A549 (cell line): ENCODE measurements at regions not wholly inside any gene's neighbourhood (a gene's known extent, or its start where the extent isn't known, plus 50 kb on each side); places are given as distances from the start of the nearest gene placed in this dataset.

Experiments
- ATAC-seq, 2 experiments: fragments of 200-7000 bp in 1 of 2; fragments of >200 bp in 1 of 2; cut with Nextera tagmentation in 1 of 2; cut with Tn5 transposase in 1 of 2; 3 replicates each; pipeline versions ENCODE4 v1.8.0 to v1.9.1; 2018 to 2020; ENCODE audit warnings: mild to moderate bottlenecking in 1 of 2, moderate library complexity in 1 of 2
- CTCF ChIA-PET: fragments of 300-600 bp; sonication (Branson Sonifier 250); formaldehyde crosslinking; extraction: SDS; loops from one replicate; lab custom pipeline; 2021; ENCODE audit warnings: antibody characterized with exemption, inconsistent platforms; lab: Yijun Ruan, JAX
- POLR2A ChIA-PET: fragments of 350-600 bp; formaldehyde crosslinking; extraction: SDS; loops from one replicate; lab custom pipeline; 2021; ENCODE audit warnings: antibody characterized with exemption, inconsistent platforms; lab: Yijun Ruan, JAX
- DNase-seq, 2 experiments: peaks; one replicate each; pipeline versions ENCODE4 v3.0.0 to v3.0.0-alpha.2; 2011 to 2016; ENCODE audit warnings: low read depth in 1 of 2, low spot score in 1 of 2
- FAIRE-seq: peaks from 2 replicates; lab custom pipeline; 2011; peaks lifted over from hg19 to GRCh38; lab: Jason Lieb, UNC
- H3K27ac ChIP-seq, 2 experiments: fragments of >200 bp; sonication (Bioruptor Twin); formaldehyde crosslinking; 3 replicates each; pipeline ENCODE4 v1.5.1; 2016 to 2017
- H3K4me1 ChIP-seq: fragments of >200 bp; sonication (Bioruptor Twin); formaldehyde crosslinking; 3 replicates; pipeline ENCODE4 v1.6.1; 2016
- H3K4me2 ChIP-seq: fragments of >200 bp; sonication (Bioruptor Twin); formaldehyde crosslinking; 3 replicates; pipeline ENCODE4 v1.6.1; 2016
- H3K4me3 ChIP-seq: fragments of >200 bp; sonication (Bioruptor Twin); formaldehyde crosslinking; 3 replicates; pipeline ENCODE4 v1.5.1; 2016
- H3K9me3 ChIP-seq: fragments of >200 bp; sonication (Bioruptor Twin); formaldehyde crosslinking; 3 replicates; pipeline ENCODE4 v1.6.1; 2016
- CBX8 ChIP-seq: fragments of 200-600 bp; sonication (generic); IDR thresholded peaks from 2 replicates; pipeline ENCODE4 v1.6.1; 2016
- CHD4 ChIP-seq: fragments of 200-600 bp; sonication (generic); IDR thresholded peaks from 2 replicates; pipeline ENCODE4 v1.6.1; 2016; ENCODE audit warnings: antibody characterized with exemption, mild to moderate bottlenecking, borderline replicate concordance
- EHMT2 ChIP-seq: fragments of 200-600 bp; sonication (generic); IDR thresholded peaks from 2 replicates; pipeline ENCODE4 v1.6.1; 2016; ENCODE audit warnings: antibody characterized with exemption, low read depth, mild to moderate bottlenecking, moderate library complexity
- EP300 ChIP-seq, 2 experiments: fragments of >200 bp; sonication (Bioruptor Twin); formaldehyde crosslinking; IDR thresholded peaks; 2 replicates in 1 of 2; 3 replicates in 1 of 2; pipeline ENCODE4 v1.6.1; 2016 to 2017
- FOSL2 ChIP-seq, 2 experiments: fragments of 450-650 bp in 1 of 2; fragments of >200 bp in 1 of 2; sonication (Bioruptor Twin) in 1 of 2; formaldehyde crosslinking; IDR thresholded peaks; 2 replicates each; pipeline versions ENCODE4 v1.5.0 to v1.6.1; 2016 to 2020; ENCODE audit warnings: mild to moderate bottlenecking in 1 of 2, moderate library complexity in 1 of 2
- GATA3 ChIP-seq: IDR thresholded peaks from 2 replicates; pipeline ENCODE4 v1.6.1; 2012; ENCODE audit warnings: borderline replicate concordance
- HOXA7 ChIP-seq: fragments of 250-450 bp; sonication (Bioruptor Pico); IDR thresholded peaks from 2 replicates; pipeline ENCODE4 v1.5.0; 2020; ENCODE audit warnings: mild to moderate bottlenecking, moderate library complexity
- HOXB13 ChIP-seq: fragments of 250-450 bp; sonication (Bioruptor Pico); IDR thresholded peaks from 2 replicates; pipeline ENCODE4 v1.5.0; 2020; ENCODE audit warnings: low read depth, mild to moderate bottlenecking, moderate library complexity
- JUN ChIP-seq, 2 experiments: fragments of >200 bp; sonication (Bioruptor Twin); formaldehyde crosslinking; IDR thresholded peaks; 2 replicates in 1 of 2; 3 replicates in 1 of 2; pipeline ENCODE4 v1.6.1; 2016 to 2017
- JUNB ChIP-seq: fragments of >200 bp; sonication (Bioruptor Twin); formaldehyde crosslinking; IDR thresholded peaks from 2 replicates; pipeline ENCODE4 v1.6.1; 2016
- MAFK ChIP-seq: fragments of 450-650 bp; IDR thresholded peaks from 2 replicates; pipeline ENCODE4 v1.6.1; 2014; ENCODE audit not compliant: partially characterized antibody
- NFE2L2 ChIP-seq: fragments of 150-350 bp; conservative IDR thresholded peaks from 2 replicates; pipeline ENCODE4 v1.6.1; 2014; ENCODE audit warnings: low read length
- POLR2A ChIP-seq: IDR thresholded peaks from 2 replicates; pipeline ENCODE4 v1.6.1; 2012; ENCODE audit warnings: mild to moderate bottlenecking, low read length
- RFX5 ChIP-seq: fragments of 450-650 bp; IDR thresholded peaks from 2 replicates; pipeline ENCODE4 v1.7.1; 2014; ENCODE audit warnings: antibody characterized with exemption, mild to moderate bottlenecking, moderate library complexity
- RNF2 ChIP-seq: fragments of 200-600 bp; sonication (generic); IDR thresholded peaks from 2 replicates; pipeline ENCODE4 v1.6.1; 2016; ENCODE audit warnings: low read depth, mild to moderate bottlenecking, antibody characterized with exemption, moderate library complexity, borderline replicate concordance
- ZNF302 ChIP-seq: fragments of 250-450 bp; sonication (Bioruptor Pico); IDR thresholded peaks from 2 replicates; pipeline ENCODE4 v1.9.0; 2021; ENCODE audit warnings: inconsistent platforms, mild to moderate bottlenecking, moderate library complexity
- ZSCAN20 ChIP-seq: fragments of 250-450 bp; sonication (Bioruptor Pico); IDR thresholded peaks from 2 replicates; pipeline ENCODE4 v1.8.0; 2022; ENCODE audit warnings: mild to moderate bottlenecking, moderate library complexity
- WGBS: methylation state at CpG from one replicate; pipeline ENCODE4 v1.1.6; 2017; ENCODE audit errors: missing lambda C conversion rate; 5-methylcytosine and 5-hydroxymethylcytosine counted together
- TF ChIP-seq, protein P1 (sequence below): fragments of >200 bp; sonication (Bioruptor Twin); formaldehyde crosslinking; IDR thresholded peaks from 2 replicates; pipeline ENCODE4 v1.6.1; 2016
- TF ChIP-seq, protein P2 (sequence below): fragments of 200-600 bp; sonication (generic); IDR thresholded peaks from 2 replicates; pipeline ENCODE4 v1.6.1; 2016; ENCODE audit warnings: antibody characterized with exemption, mild to moderate bottlenecking, moderate library complexity
- TF ChIP-seq, protein P3 (sequence below): fragments of 250-450 bp; sonication (Bioruptor Pico); IDR thresholded peaks from 2 replicates; pipeline ENCODE4 v1.5.0; 2021; ENCODE audit warnings: mild to moderate bottlenecking, moderate library complexity, borderline replicate concordance

DNA sequence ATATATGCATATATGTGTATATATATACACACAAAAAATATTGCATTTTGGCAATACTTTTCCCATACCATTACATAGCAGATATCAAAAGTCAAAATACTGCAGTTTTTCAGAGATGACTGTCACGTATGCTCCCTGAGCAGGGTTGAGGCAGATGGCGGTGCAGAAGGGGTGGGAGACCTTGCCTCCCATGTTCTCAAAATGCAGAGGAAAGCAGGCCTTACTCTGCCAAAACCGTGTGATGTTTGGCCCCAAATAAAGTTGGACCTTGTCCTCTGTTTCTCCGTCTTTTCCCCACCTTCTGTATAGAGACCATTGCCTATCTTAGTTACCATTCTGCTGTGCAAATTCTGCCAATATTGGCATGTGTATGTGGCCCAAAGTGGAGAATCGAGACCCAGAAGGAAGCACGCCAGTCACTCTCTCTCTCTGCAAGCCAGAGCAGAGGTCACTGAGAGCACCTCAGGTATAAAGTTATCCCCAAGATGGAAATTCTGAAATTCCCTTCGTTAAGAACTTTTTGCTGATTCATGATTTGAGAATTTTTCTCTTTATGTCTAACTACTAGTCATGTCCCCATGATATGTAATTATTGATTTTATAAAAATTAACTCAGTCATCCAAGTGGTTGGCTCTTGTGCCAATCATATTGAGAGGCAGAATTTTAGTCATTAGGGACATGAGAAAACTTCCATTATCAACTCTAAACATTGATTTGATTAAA is 898.8 kb downstream of the EPHA4 start:
- Histone ChIP-seq H3K27ac (no peak overlapping the region), H3K4me3 (no peak overlapping the region), H3K4me2 (no peak overlapping the region), H3K9me3 (no peaks in the 10 kb centered on the region), H3K4me1 (no peaks in the 10 kb centered on the region)
- no peak for DNase-seq
- no peak for FAIRE-seq
- CTCF ChIA-PET: no interaction called here
- 64% methylated on average over 7 of the region's 7 CpGs for WGBS
- POLR2A ChIA-PET: no interaction called here
- ATAC-seq: no peak
- TF ChIP-seq ZNF302 (no peak), RNF2 (no peak), POLR2A (no peak), JUNB (no peak), MAFK (peak; percentile 62), NFE2L2 (0 out of 2 replicates have a peak, but pooled peaks have one; percentile 11), JUN (IDR thresholded peaks at IDR 0.05) (no peak), RFX5 (no peak), CHD4 (no peak)
- TF ChIP-seq, protein P1, sequence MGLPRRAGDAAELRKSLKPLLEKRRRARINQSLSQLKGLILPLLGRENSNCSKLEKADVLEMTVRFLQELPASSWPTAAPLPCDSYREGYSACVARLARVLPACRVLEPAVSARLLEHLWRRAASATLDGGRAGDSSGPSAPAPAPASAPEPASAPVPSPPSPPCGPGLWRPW: no peak
- TF ChIP-seq, protein P2, sequence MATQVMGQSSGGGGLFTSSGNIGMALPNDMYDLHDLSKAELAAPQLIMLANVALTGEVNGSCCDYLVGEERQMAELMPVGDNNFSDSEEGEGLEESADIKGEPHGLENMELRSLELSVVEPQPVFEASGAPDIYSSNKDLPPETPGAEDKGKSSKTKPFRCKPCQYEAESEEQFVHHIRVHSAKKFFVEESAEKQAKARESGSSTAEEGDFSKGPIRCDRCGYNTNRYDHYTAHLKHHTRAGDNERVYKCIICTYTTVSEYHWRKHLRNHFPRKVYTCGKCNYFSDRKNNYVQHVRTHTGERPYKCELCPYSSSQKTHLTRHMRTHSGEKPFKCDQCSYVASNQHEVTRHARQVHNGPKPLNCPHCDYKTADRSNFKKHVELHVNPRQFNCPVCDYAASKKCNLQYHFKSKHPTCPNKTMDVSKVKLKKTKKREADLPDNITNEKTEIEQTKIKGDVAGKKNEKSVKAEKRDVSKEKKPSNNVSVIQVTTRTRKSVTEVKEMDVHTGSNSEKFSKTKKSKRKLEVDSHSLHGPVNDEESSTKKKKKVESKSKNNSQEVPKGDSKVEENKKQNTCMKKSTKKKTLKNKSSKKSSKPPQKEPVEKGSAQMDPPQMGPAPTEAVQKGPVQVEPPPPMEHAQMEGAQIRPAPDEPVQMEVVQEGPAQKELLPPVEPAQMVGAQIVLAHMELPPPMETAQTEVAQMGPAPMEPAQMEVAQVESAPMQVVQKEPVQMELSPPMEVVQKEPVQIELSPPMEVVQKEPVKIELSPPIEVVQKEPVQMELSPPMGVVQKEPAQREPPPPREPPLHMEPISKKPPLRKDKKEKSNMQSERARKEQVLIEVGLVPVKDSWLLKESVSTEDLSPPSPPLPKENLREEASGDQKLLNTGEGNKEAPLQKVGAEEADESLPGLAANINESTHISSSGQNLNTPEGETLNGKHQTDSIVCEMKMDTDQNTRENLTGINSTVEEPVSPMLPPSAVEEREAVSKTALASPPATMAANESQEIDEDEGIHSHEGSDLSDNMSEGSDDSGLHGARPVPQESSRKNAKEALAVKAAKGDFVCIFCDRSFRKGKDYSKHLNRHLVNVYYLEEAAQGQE: no peak

DNA sequence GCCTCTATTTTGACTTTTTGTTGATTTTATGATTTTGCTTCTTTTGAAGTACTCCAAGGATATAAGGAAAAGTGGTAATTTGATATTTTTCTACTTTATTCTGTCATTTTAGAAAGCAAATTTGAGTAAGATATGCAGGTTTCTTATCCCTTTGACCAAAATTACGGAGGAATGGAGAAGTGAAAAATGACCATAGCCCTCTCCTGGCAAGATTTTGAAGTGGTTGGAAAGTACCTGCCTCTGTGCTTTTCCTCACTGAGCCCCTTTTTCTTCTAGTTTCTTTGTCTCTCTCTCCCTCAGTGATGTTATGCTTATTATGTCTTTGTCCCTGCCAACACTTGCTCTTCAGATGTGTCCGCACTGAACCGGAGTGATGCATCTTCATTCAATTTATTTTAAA is 898.1 kb downstream of the EPHA4 start:
- H3K4me3 ChIP-seq: no peak overlapping the region
- CTCF ChIA-PET: interaction anchor here (0.8 kb wide), 1 partner anchor 925 kb away, joined by 3 read pairs; no protein-coding TSS in a partner anchor
- FAIRE-seq (no peak), ATAC-seq (no peak)
- no peaks in the 10 kb centered on the region for H3K4me1 ChIP-seq
- no peak overlapping the region for H3K4me2 ChIP-seq
- TF ChIP-seq, protein P1: no peak
- TF ChIP-seq HOXB13 (CRISPR knock-in tag) (no peak), GATA3 (no peak)
- TF ChIP-seq, all 56 proteins: peak for 0
- no peak for DNase-seq
- POLR2A ChIA-PET: no interaction called here
- H3K27ac ChIP-seq: no peak overlapping the region
- 87% methylated on average over 3 of the region's 3 CpGs for WGBS
- no peaks in the 10 kb centered on the region for H3K9me3 ChIP-seq

DNA sequence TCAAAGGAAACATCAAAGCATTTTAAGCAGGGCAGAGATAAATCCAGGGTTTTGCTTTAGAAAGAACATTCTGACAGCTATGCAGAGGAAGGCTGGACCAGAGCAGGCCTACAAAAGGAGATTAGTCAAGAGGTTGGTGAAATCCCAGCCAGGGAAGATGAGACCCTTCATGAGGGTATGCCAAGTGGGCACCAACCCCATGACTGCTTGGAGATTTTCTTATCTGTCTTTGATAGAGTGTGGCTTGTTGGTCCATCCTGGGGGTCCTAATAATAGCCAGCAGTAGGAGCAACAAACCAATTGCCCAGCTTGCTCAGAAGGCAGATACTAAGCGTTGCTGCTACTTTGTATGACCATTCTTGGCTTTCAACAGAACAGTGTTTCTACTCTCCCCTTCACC is 895.4 kb downstream of the EPHA4 start:
- WGBS: 60% methylated on average over 1 of the region's 1 CpG
- no peak for ATAC-seq
- no peak overlapping the region for H3K4me2 ChIP-seq
- no peak overlapping the region for H3K4me3 ChIP-seq
- FAIRE-seq: no peak
- no peaks in the 10 kb centered on the region for H3K4me1 ChIP-seq
- no peak for TF ChIP-seq JUNB
- TF ChIP-seq CBX8: no peak
- TF ChIP-seq EHMT2: no peak
- no peak for TF ChIP-seq EP300 (IDR thresholded peaks at IDR 0.05)
- ChIA-PET CTCF (no interaction called here), POLR2A (no interaction called here)
- DNase-seq: no peak
- no peak overlapping the region for H3K27ac ChIP-seq
- H3K9me3 ChIP-seq: no peaks in the 10 kb centered on the region

DNA sequence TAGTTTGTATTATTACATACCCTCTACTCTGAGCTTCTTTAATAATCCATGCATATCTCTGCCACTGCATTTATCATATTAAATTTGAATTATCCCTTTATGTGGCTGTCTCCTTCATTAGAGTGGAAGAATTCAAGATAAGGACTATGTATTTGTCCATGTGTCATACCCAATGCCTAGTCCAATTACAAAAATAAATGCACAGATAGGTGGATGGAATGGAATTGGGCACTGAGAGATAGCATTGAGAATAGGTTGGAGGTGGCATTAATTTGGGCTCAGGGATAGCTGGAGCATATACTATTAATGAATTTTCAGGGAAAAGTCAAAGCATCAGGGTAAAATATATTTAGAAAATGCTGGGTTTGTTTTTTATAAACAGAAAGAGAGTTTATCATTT is 893.2 kb downstream of the EPHA4 start:
- Histone ChIP-seq H3K4me2 (no peak overlapping the region), H3K27ac (no peak overlapping the region), H3K4me1 (no peaks in the 10 kb centered on the region), H3K4me3 (no peak overlapping the region), H3K9me3 (no peaks in the 10 kb centered on the region)
- ATAC-seq (no peak), DNase-seq (no peak), FAIRE-seq (no peak)
- TF ChIP-seq HOXA7 (no peak), RNF2 (no peak), FOSL2 (IDR thresholded peaks at IDR 0.05) (no peak), FOSL2 (CRISPR knock-in tag; IDR thresholded peaks at IDR 0.05) (no peak), ZSCAN20 (CRISPR knock-in tag) (no peak), EP300 (IDR thresholded peaks at IDR 0.05) (no peak)
- TF ChIP-seq, protein P3, sequence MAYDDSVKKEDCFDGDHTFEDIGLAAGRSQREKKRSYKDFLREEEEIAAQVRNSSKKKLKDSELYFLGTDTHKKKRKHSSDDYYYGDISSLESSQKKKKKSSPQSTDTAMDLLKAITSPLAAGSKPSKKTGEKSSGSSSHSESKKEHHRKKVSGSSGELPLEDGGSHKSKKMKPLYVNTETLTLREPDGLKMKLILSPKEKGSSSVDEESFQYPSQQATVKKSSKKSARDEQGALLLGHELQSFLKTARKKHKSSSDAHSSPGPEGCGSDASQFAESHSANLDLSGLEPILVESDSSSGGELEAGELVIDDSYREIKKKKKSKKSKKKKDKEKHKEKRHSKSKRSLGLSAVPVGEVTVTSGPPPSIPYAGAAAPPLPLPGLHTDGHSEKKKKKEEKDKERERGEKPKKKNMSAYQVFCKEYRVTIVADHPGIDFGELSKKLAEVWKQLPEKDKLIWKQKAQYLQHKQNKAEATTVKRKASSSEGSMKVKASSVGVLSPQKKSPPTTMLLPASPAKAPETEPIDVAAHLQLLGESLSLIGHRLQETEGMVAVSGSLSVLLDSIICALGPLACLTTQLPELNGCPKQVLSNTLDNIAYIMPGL: no peak
- CTCF ChIA-PET: interaction anchor here (1.4 kb wide), 1 partner anchor 27 kb away, joined by 3 read pairs; no protein-coding TSS in a partner anchor
- POLR2A ChIA-PET: no interaction called here
